Activated T-helper 1 cell treated with anti-CD3 and anti-CD28 coated beads, Interleukin-2, amount 50 U/mL, for 16 hours (primary cell): ENCODE measurements at regions not wholly inside any gene's neighbourhood (a gene's known extent, or its start where the extent isn't known, plus 50 kb on each side); places are given as distances from the start of the nearest gene placed in this dataset.
"Not testable (repeated sequence)": the region's sequence is repeated elsewhere in the genome, so short reads cannot be mapped to it uniquely, and the experiment has no call there.

ENCODE experiments used
- DNase-seq, 2 donors: peaks; one replicate each; pipeline ENCODE4 v3.0.0-alpha.2; 2020; ENCODE audit warnings: low read depth in 1 of 2, low spot score in 1 of 2

GRCh38 chr9:65454666-65455065 is 169.7 kb upstream of the FOXD4L5 start:
- not testable (repeated sequence) for DNase-seq

GRCh38 chr9:65454034-65454433 is 169.0 kb upstream of the FOXD4L5 start:
- DNase-seq = not testable (repeated sequence)

DNA sequence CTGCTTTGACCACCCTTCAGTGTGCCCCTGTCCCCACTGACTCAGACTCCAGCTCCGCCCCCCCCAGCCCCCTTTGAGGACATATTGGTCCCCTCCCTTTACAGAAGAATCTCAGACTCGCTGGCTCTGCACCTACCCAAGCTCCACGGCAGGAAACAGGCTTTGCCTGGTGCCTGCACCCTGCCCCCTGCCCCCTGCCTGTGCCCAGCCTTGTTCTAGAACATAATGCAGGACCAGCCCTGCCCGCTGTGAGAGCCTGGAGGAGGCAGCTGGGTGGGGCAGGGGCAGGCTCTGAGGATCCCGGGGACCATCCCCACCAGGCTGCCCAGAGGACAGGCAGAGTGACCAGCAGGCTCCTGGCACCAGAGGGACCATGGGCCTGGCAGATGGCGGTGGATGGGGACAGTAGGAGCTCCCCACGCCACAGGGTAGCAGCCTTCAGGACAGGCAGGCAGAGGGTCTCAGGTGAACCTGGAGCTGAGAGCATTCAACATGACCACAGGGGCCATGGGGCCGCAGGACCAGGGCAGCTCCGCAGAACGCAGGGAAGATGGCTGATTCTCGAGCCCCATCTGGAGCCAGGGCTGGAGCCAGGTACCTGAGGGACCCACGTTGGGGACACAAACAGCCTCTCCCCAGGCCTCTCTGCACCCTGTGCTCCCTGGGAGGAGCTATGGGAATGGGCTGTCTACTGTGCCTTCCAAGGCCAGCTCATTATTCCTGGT is 165.0 kb upstream of the FOXD4L5 start:
- DNase-seq = not testable (repeated sequence)

DNA sequence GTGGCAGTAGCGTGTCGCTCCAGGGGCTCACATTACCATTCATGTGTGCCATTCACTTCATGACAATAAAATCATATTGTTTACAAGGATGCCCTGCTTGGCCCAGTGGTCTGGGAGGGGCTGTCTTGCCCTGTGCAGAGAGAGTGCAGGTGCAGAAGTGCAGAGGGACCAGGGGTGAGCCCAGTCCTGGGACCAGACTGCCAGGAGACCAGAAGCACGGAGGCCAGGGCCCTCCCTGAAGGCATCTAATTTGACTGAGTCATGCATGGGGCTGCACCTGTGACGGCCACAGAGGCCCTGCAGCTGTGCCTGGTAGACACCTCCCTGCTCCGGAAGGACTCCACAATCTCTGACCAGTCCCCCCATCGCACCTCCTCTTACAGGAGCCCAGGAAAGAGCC is 164.4 kb upstream of the FOXD4L5 start:
- no peak for DNase-seq

DNA sequence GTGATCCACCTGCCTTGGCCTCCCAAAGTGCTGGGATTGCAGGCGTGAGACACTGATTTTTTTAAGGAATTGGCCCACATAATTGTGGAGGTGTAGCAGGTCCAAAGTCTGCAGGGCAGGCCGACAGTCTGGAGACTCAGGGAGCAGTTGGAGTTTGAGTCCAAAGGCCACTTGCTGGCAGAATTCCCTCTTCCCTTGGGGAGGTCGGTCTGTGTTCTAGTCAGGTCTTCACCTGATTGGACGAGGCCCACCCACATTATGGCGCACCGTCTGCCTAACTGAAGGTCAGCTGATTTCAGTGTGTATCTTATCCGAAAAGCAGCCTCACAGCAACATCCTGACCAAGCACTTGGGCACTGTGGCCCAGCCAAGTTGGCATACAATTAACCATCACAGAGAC is 162.1 kb upstream of the FOXD4L5 start:
- not testable (repeated sequence) for DNase-seq

GRCh38 chr9:65445991-65446390 is 161.0 kb upstream of the FOXD4L5 start:
- DNase-seq = not testable (repeated sequence)

GRCh38 chr9:65444943-65445342 is 159.9 kb upstream of the FOXD4L5 start:
- DNase-seq = no peak

- DNase-seq = not testable (repeated sequence)
Observed at GRCh38 chr9:65442116-65442515, 157.1 kb upstream of the FOXD4L5 start.

- not testable (repeated sequence) for DNase-seq
Observed at GRCh38 chr9:65441324-65441920, 156.4 kb upstream of the FOXD4L5 start.

DNA sequence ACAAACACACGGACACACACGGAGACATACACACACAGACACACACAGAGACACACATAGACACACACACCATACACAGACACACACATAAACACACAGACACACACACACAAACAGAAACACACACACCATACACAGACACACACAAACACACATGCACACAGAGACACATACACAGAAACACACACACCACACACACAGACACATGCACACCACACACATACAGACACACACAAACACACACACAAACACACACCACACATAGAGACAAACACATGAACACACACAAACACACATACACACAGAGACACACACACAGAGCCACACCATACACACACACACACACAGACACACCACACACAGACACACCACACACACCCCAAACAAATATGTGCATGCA is 152.7 kb upstream of the FOXD4L5 start:
- DNase-seq = no peak

- DNase-seq = no peak
Observed at GRCh38 chr9:65435464-65435863, 150.5 kb upstream of the FOXD4L5 start.

DNA sequence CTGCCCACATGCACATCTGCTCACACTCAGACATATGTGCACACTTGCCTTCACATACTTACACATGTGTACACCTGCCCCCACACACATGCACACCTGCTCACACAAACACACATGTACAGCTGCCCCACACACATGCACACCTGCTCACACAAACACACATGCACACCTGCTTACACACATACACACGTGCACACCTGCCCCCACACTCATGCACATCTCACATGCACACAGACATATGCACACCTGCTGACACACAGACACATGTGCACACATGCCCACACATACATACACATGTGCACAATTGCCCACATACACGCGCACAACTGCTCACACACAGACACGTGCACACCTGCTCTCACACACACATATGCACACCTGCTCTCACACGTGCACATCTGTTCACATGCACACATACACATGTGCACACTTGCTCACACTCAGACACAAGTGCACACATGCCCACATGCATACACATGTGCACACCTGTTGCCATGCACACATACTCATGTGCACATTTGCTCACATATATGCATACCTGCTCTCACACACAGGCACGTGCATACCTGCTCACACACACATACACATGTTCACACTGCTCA is 147.8 kb upstream of the FOXD4L5 start:
- DNase-seq = no peak

DNA sequence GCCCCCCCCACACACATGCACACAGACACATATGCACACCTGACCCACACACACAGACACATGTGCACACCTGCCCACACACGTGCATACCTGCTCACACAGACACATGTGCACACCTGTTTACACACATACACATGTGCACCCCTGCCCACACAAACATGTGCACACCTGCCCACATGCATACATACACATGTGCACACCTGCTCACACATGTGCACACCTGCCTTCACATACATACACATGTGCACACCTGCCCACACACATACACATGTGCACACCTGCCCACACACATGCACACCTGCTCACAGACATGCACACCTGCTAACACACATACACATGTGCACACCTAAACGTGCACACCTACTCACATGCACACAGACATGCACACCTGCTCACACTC is 147.0 kb upstream of the FOXD4L5 start:
- no peak for DNase-seq

DNA sequence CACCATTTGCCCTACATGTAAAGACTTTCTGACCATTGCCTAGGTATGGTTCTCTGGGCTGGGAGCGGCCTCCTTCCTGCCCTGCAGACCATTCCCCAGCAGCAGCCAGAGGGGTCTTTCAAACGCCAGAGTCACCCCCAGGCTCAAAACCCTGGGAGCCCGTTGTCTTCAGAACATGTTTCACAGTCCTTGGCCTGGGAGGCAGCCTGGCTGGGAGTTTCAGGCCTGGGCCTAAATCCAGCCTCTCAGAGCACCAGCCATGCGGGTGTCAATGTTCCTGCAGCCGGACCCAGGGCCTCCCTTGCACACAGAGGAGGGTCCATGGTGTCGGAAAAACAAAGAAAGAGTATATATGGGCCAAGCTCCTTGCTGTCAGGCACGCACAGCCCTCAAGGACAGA is 145.2 kb upstream of the FOXD4L5 start:
- DNase-seq = no peak

DNA sequence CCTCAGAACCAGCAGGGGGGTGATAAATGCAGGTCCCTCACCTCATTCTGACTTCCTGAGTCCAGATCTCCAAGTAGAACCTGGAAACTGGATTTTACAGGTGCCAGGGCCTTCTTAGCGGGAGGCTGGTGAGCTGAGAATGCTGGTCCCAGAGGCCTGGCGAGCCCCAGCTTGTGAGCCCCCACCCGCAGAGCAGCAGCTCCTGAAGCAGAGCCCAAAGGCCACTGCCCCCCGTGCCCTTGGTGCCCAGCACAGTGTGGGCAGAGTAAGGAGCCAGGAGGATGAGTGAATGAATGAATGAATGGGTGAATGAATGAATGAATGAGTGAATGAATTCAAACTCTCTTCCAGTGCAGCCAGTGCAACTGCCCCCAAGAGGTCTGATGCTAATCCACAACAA is 142.4 kb upstream of the FOXD4L5 start:
- not testable (repeated sequence) for DNase-seq

GRCh38 chr9:65426813-65427212 is 141.8 kb upstream of the FOXD4L5 start:
- not testable (repeated sequence) for DNase-seq

GRCh38 chr9:65426231-65426630 is 141.2 kb upstream of the FOXD4L5 start:
- no peak for DNase-seq

GRCh38 chr9:65425183-65425582 is 140.2 kb upstream of the FOXD4L5 start:
- DNase-seq = not testable (repeated sequence)

DNA sequence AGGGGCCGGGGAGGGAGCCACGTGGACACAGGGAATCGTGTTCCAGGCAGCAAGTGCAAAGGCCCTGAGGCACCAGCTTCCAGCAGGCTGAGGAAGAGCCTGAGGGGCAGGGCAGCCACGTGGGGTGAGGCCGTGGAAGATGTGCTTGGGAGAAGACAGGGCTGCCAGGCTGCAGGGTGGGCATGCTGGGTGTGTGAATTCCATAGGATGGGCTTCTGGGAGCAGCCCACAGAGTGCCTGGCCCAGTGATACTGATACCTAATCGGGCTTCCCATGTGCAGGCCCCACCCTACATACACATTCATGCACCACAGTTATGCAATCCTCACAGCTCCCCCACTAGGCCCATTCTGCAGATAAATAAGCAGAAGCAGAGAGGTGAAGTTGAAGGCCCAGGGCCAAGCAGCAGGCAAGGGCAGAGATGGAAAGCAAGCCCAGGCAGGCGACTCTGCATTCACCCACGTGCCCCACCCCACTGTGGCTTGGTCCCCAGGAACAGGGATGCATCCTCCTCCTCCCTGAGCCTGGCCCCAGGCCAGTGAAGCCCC is 139.5 kb upstream of the FOXD4L5 start:
- DNase-seq = not testable (repeated sequence)

DNA sequence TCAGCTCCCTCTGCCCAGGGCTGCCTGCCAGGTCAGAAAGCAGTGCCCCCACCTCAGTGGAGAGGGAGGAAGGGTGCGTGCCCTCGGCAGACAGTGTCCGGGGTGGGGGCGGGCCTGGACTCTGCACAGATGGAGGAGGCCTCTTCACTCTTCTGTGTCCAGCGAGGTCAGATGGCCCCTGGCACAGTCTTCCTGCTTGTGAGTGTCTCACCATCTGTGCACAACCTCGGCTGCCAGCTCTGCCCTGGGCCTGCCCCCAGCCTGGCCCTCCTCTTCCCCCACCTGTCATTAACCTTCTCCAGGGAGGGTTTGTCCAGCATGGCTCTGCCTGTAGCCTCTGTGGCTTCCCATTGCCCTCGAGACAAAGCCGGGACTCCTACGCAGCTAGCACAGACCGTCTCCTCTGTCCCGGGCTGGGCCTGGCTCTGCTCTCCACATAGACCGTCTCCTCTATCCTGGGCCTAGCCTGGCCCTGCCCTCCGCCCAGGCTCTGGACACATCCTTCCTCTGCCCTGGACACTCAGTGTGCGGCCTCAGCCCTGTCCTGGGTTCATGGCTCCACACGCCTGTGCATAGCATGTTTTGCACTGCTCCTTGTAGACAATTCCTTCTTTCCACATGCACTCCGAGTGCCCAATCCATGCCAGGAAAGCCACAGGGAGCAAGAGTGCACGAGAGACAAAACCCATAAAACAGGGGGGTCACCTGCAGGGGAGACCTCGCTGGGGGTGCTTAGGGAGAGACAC is 138.9 kb upstream of the FOXD4L5 start:
- DNase-seq = not testable (repeated sequence)

- not testable (repeated sequence) for DNase-seq
Observed at GRCh38 chr9:65422966-65423690, 138.1 kb upstream of the FOXD4L5 start.
